Pancreas (tissue), 10 donors: ENCODE measurements at regions not wholly inside any gene's neighbourhood (a gene's known extent, or its start where the extent isn't known, plus 50 kb on each side); places are given as distances from the start of the nearest gene placed in this dataset.

ENCODE experiments used
- ATAC-seq, 4 donors: fragments of 200-7000 bp; cut with Tn5 transposase; one replicate each; pipeline versions ENCODE4 v1.8.0 to v1.9.1; 2020; ENCODE audit warnings: mild to moderate bottlenecking in 4 of 4, moderate library complexity in 4 of 4
- DNase-seq, 6 donors: peaks; one replicate each; pipeline ENCODE4 v3.0.0-alpha.2; 2020
- FAIRE-seq: peaks from 2 replicates; lab custom pipeline; 2012; peaks lifted over from hg19 to GRCh38; lab: Jason Lieb, UNC
- H3K27ac ChIP-seq, 4 donors: fragments of 200-600 bp; sonication (generic); 1 replicate in 3 of 4; 2 replicates in 1 of 4; pipeline versions ENCODE4 v1.5.0 to v1.8.0; 2020
- H3K27me3 ChIP-seq, 4 donors: fragments of 200-600 bp; one replicate each; pipeline ENCODE4 v1.8.0; 2021
- H3K36me3 ChIP-seq, 3 donors: fragments of 200-600 bp; sonication (generic) in 1 of 3; one replicate each; pipeline versions ENCODE4 v1.5.0 to v1.8.0; 2020 to 2021
- H3K4me1 ChIP-seq, 3 donors: fragments of 200-600 bp; one replicate each; pipeline ENCODE4 v1.8.0; 2021
- H3K4me3 ChIP-seq, 4 donors: fragments of 200-600 bp; sonication (generic) in 2 of 4; one replicate each; pipeline versions ENCODE4 v1.5.0 to v1.8.0; 2020 to 2021
- H3K9me3 ChIP-seq, 4 donors: fragments of 200-600 bp; one replicate each; pipeline ENCODE4 v1.8.0; 2021
- WGBS, 2 donors: extraction: QIAGEN DNeasy Blood & Tissue Kit; methylation state at CpG; one replicate each; pipeline ENCODE4 v1.1.7; 2013; 5-methylcytosine and 5-hydroxymethylcytosine counted together
- intact Hi-C, 3 donors: fragments of 100-400 bp; cut with DNase I; formaldehyde crosslinking; loops; one replicate each; pipeline versions ENCODE4 v1.11.1 to v1.14.2; 2022
- TF ChIP-seq, protein P1 (sequence below), 4 donors: fragments of 200-600 bp; sonication (generic) in 3 of 4; IDR thresholded peaks; one replicate each; pipeline versions ENCODE4 v1.5.0 to v1.8.0; 2021; ENCODE audit warnings: antibody characterized with exemption in 4 of 4
- donor health status: healthy with polysubstance abuse.
- donor health status: DM: no; HTN: no; CAD: no; lungs with moderate emphysema.
- donor health status: DM: no; HTN: no; CAD: no.
- donor health status: control.
- donor health status: control.
- donor health status: Bipolar disorder and iron deficiency.
- donor health status: DM: yes; HTN: yes; CAD: no.
- donor health status: DM: no; HTN: no; CAD: no.
- donor health status: DM: no; HTN: no; CAD: no.
- donor health status: DM: yes; HTN: yes; CAD: no.

DNA sequence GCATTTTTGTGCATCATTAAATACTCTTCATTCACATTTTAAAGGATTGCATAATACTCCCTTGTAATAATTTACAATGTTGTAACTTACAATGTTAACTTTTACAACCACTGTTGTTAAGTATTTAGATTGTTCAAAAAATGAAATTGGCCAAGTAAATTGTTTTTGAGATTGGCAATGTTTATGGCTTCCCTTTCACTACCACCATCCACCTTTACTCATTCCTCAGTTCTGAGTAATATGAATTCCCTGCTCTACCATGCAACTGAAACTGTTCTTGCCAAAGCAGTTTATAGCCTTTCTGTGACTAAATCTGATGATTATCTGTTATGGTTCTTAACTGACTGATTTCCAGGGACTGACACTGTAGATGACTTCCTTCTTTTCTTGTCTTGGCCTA, 80.5 kb upstream of the TMEM106B start:
- ATAC-seq, result no peak
- TF ChIP-seq, protein P1, sequence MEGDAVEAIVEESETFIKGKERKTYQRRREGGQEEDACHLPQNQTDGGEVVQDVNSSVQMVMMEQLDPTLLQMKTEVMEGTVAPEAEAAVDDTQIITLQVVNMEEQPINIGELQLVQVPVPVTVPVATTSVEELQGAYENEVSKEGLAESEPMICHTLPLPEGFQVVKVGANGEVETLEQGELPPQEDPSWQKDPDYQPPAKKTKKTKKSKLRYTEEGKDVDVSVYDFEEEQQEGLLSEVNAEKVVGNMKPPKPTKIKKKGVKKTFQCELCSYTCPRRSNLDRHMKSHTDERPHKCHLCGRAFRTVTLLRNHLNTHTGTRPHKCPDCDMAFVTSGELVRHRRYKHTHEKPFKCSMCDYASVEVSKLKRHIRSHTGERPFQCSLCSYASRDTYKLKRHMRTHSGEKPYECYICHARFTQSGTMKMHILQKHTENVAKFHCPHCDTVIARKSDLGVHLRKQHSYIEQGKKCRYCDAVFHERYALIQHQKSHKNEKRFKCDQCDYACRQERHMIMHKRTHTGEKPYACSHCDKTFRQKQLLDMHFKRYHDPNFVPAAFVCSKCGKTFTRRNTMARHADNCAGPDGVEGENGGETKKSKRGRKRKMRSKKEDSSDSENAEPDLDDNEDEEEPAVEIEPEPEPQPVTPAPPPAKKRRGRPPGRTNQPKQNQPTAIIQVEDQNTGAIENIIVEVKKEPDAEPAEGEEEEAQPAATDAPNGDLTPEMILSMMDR (IDR thresholded peaks at IDR 0.05), result no peak
- DNase-seq, result no peak
- Histone ChIP-seq H3K36me3 (no peaks in the 10 kb centered on the region), H3K4me3 (no peak overlapping the region), H3K4me1 (no peaks in the 10 kb centered on the region), H3K27me3 (no peaks in the 10 kb centered on the region), H3K27ac (no peak overlapping the region), H3K9me3 (no peaks in the 10 kb centered on the region)
- intact Hi-C loops, result no loop called here
- FAIRE-seq, result no peak

DNA sequence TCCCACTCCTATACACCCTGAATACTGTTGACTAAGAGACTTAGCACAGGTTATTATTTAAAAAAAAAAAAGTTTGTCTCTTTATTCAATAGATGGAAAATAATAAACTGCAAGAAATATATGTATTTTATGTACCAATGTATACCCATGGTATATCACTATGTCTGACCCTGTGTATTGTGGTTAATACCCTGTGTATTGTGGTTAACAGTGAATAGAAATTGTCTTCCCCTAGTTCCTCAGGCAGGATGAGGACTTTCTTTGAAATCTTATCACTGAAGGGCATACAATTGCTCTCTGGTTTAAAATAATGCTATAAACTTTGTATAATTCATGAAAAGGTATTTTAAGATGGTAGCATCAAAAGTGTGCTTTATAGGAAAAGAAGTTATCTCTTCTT, 80.0 kb upstream of the TMEM106B start:
- FAIRE-seq, result no peak
- Histone ChIP-seq H3K27me3 (no peaks in the 10 kb centered on the region), H3K27ac (no peak overlapping the region), H3K9me3 (no peaks in the 10 kb centered on the region), H3K36me3 (no peaks in the 10 kb centered on the region), H3K4me1 (no peaks in the 10 kb centered on the region), H3K4me3 (no peak overlapping the region)
- no peak for ATAC-seq
- DNase-seq, result no peak
- intact Hi-C loops, result no loop called here
- TF ChIP-seq, protein P1 (IDR thresholded peaks at IDR 0.05), result no peak

DNA sequence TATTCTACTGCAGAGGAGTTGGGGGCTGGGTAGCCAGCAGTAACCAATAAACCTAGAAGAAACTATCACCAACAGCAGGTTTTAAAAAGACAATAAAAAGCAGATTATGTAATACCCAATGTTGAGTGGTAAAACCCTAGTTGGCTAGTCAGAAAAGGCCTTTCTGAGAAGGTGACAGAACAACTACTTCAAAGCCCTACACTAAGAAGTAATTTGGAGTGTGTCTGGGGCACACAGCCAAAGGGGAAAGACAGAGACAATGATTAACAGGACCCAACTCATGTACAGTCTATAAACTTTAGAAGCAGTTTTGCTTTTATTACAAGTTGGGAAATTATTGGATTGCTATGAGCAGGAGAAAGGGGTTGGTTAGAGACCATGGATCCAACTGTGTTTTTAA, 77.2 kb upstream of the TMEM106B start:
- FAIRE-seq, result peak; percentile 70
- TF ChIP-seq, protein P1 (IDR thresholded peaks at IDR 0.05), result no peak
- H3K9me3 ChIP-seq, result no peaks in the 10 kb centered on the region
- H3K27ac ChIP-seq, result no peak overlapping the region
- peak in 1 of 4 donors; percentile 26 for ATAC-seq
- no peaks in the 10 kb centered on the region for H3K27me3 ChIP-seq
- no peaks in the 10 kb centered on the region for H3K4me1 ChIP-seq
- H3K4me3 ChIP-seq, result no peak overlapping the region
- no peak for DNase-seq
- H3K36me3 ChIP-seq, result no peaks in the 10 kb centered on the region
- intact Hi-C loops, result no loop called here

DNA sequence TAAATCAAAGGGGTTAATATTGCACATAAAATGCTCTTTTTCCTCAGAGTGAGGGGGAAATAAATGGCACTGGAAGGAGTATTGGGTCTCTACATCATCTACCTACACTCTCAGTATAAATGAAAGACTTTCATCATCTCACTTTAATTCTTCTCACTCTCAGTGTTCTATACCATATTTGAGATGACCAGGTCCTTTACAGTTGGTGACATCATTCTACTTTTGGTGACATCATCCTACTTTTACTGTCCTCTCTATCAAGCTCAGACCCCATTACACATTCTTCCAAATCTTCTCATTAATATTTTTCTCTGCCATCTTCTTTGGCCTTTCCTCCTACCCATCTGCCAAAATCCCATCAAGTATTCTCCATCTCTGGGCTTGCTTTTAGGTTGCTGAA, 74.6 kb upstream of the TMEM106B start:
- FAIRE-seq (no peak), ATAC-seq (no peak), DNase-seq (no peak)
- intact Hi-C loops, result no loop called here
- no peaks in the 10 kb centered on the region for H3K4me1 ChIP-seq
- TF ChIP-seq, protein P1 (IDR thresholded peaks at IDR 0.05), result no peak
- H3K36me3 ChIP-seq, result no peaks in the 10 kb centered on the region
- H3K4me3 ChIP-seq, result no peak overlapping the region
- H3K27me3 ChIP-seq, result no peaks in the 10 kb centered on the region
- no peak overlapping the region for H3K27ac ChIP-seq
- no peaks in the 10 kb centered on the region for H3K9me3 ChIP-seq

DNA sequence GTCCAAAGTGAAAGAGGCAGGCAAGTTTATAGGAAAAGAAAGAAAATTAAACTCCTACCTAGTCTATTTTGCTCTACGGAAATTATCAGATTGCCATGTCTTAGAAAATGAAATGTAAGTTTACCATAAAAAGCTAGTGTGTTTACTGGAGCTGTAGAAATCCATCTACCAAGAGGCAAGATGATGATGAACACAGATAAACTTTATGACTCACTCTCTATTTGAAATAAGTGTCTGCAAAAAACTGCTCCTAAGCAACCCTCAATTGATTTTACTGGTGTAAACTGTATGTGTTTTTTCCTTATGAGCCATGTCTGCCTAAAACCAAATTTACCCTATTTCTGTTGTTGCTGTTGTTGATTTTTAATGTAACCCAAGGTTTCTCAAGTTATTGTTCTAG, 73.8 kb upstream of the TMEM106B start:
- Histone ChIP-seq H3K27ac (no peak overlapping the region), H3K4me1 (no peaks in the 10 kb centered on the region), H3K36me3 (no peaks in the 10 kb centered on the region), H3K4me3 (no peak overlapping the region), H3K27me3 (no peaks in the 10 kb centered on the region), H3K9me3 (no peaks in the 10 kb centered on the region)
- intact Hi-C loops, result no loop called here
- FAIRE-seq, result no peak
- no peak for DNase-seq
- ATAC-seq, result no peak
- TF ChIP-seq, protein P1 (IDR thresholded peaks at IDR 0.05), result no peak
- WGBS, 2 donors, result 25 to 42% methylated on average over 1 of the region's 1 CpG
